Activated CD8-positive, alpha-beta memory T cell treated with anti-CD3 and anti-CD28 coated beads, Interleukin-2, amount 50 U/mL, for 1 hour (primary cell): ENCODE measurements at regions not wholly inside any gene's neighbourhood (a gene's known extent, or its start where the extent isn't known, plus 50 kb on each side); places are given as distances from the start of the nearest gene placed in this dataset.
"Not testable (repeated sequence)": the region's sequence is repeated elsewhere in the genome, so short reads cannot be mapped to it uniquely, and the experiment has no call there.

Experiments
- DNase-seq: peaks from one replicate; pipeline ENCODE4 v3.0.0-alpha.2; 2020; ENCODE audit errors: extremely low read depth

DNA sequence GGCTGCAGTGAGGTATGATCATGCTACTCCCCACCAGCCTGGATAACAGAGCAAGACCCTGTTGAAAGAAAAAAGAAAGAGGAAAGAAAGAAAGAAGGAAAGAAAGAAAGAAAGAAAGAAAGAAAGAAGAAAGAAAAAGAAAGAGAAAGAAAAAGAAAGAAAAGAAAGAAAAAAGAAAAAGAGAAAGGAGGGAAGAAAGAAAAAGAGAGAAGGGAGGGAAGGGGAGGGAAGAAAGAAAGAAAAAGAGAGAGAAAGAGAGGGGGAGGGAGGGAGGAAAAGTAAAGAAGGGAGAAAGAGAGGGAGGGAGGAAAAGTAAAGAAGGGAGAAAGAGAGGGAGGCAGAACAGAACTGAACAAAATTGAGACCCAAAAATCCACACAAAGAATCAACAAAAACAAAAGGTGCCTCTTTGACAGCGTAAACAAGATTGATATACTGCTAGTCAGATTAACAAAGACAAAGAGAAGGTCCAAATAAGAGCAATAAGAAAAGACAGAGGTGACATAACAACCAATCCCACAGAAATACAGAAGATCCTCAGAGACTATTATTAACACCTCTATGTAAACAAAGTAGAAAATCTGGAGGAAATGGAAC lies 293.9 kb upstream of the AMIGO2 start:
- no peak for DNase-seq

DNA sequence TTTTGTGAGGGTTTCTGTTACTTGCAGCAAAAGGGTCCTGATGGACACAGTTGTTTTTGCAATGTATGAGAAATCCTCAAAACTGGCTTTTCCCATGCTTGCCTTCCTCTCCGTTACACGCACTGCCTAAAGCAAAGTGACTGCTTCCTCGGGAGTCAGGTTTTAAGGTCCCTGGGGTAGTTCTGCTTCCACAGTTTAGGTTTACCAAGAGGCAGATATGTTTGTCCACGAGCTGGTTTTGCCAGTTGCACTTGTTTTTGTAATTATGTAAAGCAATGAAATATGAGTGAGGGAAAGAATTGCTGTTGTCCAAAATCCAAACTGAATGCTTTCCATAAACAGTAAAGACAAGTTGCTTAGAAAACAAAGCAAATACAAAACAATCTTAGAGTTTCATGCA lies 290.7 kb upstream of the AMIGO2 start:
- no peak for DNase-seq

DNA sequence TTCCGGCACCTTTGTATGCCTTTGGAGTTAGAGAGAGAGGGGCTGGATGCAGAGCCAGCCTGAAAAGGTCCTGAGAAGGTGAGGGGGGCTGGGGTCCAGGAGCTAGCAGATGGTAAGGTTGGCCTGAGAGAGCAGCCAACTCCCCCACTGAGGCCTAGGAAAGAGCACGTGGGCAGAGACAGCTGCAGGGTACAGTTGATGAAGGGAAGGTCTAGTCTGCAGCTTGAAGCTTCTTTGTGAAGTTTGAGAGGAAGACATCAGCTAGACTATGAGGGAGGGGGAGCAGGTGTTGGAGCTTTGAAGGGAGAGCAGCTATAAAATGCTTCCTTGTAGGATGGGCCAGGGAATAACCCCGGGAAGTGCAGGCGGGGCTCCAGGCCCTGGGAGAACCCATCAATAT lies 289.3 kb upstream of the AMIGO2 start:
- DNase-seq = no peak

DNA sequence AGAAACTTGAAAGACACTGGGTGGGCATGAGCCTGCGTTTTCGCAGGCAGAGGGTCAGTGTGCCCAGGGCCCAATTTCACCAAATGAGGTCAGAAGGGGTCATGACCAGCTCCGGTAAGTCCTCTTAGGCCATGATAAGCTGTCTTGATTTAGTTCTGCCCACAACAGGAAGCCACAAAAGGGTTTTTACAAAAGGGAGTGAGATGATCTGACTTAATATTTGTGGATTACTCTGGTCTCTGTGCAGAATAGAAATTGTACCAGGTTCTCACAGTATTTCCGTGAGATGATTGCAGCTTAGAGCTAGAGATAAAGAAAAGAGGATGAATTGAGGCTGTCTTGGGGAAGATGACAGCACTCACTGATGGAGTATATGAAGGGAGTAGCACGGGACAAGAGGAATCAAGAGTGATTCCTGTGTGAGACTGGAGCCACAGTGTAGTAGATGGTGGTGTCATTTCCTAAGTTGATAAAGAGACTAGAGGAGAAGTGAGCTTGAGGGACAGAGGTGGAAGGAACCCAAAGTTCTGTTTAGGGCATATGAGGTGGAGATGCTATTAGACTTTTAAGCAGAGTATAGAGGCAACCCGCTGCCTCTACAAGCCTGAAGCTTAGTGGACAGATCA lies 288.3 kb upstream of the AMIGO2 start:
- DNase-seq = no peak

DNA sequence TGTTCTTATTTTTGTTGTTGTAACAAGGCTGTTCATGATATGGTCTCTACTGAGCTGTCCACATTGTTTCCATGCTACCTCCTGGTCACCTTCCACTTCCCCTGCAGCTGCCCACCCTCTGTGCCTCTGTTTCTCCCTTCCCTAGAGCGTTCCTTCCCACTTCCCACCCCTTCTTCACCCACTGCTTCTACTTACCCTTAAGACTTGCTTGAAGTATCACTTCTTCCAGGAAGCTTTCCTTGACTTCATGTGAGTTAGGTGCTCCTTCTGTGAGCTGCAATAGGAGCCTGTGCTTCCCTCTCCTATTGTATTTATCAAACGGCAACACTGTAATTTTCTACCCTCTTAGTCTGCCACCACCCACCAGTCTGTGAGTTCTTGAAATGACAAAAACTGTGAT lies 286.8 kb upstream of the AMIGO2 start:
- no peak for DNase-seq

DNA sequence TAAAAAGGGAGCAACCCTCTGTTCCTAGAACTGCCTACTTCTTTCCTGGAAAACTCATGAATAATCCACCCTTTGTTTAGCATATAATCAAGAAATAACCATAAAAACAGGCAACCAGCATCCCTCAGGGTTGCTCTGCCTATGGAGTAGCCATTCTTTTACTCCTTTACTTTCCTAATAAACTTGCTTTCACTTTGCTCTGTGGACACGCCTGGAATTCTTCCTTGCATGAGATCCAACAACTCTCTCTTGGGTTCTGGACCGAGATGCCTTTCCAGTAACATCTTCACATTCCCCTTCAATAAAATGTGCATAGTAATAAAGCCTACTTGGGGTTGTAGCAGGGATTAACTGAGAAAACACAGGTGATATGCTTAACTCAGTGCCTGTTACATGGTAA lies 286.4 kb upstream of the AMIGO2 start:
- no peak for DNase-seq

DNA sequence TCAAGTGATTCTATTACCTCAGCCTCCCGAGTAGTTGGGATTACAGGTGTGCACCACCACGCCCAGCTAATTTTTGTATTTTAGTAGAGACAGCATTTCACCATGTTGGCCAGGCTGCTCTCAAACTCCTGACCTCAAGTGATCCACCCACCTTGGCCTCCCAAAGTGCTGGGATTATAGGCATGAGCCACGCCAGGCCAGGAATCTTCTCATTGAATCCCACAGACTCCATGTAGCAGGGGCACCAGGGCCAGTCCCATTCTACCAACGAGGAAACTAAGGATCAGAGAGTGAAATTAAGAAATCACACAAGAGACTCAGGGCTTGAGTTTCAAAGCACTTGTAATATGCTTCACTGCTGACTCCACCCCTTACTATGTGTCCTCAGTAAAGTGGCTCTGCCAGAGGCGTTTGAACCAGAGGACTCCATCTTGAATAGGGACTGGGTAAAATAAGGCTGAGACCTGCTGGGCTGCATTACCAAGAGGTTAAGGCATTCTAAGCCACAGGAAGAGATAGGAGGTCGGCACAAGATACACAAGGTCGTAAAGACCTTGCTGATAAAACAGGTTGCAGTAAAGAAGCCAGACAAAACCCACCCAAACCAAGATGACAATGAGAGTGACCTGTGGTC lies 285.8 kb upstream of the AMIGO2 start:
- not testable (repeated sequence) for DNase-seq

DNA sequence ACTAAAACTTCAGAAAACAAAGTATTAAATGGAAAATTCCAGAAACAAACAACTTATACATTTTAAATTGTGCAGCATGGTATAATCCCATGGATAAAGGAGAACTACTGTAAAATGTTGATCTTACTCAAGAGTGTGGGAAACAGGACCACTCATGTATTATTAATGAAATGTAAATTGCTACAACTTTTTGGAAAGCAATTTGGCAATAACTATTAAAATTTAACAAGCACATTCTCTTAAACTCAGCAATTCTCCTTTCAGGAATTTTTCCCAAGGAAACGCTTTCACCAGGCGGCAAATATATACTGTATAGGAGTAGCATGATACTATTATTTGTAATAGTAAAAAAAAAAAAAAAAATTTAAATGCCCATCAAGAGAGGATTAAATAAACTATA lies 284.5 kb upstream of the AMIGO2 start:
- no peak for DNase-seq

DNA sequence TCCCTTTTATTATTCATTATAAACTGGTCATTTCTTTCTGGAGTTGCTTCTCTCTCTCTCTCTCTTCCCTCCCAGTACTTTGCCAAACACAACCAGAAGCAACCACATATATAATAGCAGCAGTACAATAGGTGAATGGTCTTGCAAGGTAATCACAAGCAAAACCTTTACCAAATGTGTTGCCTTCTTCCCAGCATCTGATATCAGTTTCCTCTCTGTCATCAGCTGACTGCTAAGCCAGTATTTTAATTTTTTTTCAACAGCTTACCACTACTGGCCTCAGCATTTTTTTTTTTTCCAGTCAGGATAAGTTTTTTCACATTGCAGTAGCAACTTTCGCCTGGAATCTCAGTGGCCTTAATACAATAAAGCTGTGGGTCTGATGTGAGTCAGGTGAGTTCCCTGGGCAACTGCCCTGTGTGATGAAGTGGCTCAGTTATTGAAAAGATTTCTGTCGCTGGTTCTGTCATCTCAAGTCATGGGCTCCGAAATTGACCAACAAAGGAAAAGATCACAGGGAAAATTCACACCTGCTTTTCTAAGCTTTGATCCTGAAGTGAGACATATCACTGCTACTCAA lies 282.5 kb upstream of the AMIGO2 start:
- DNase-seq = no peak

DNA sequence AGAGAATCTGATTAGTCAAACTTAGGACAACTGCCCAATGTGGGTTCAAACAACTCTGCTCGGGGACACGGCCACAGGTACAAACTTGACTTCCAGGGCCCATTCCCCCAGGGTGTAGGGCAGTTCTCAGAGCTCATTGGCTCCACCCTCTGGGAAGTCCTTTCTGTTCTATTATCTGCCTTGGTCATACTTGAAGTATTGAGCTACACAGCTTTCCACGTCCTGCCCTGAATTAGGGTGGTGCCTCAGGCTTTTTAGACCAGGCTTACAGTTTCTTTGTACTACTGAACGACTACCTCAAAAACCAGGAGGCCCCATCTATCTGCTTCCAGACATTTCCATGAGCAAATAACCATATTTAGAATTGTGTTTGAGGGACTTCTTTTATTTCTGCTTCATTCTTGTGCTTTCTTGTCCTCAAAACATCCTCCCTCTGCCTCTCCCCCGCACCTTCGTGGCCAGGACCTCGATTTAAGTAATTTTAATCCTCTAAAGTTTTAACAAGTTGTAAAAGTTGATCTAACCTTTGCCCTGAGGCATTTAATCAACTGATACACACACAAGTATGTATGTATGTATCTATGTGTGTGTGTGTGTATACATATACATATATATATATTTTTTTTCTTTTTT lies 281.7 kb upstream of the AMIGO2 start:
- no peak for DNase-seq

DNA sequence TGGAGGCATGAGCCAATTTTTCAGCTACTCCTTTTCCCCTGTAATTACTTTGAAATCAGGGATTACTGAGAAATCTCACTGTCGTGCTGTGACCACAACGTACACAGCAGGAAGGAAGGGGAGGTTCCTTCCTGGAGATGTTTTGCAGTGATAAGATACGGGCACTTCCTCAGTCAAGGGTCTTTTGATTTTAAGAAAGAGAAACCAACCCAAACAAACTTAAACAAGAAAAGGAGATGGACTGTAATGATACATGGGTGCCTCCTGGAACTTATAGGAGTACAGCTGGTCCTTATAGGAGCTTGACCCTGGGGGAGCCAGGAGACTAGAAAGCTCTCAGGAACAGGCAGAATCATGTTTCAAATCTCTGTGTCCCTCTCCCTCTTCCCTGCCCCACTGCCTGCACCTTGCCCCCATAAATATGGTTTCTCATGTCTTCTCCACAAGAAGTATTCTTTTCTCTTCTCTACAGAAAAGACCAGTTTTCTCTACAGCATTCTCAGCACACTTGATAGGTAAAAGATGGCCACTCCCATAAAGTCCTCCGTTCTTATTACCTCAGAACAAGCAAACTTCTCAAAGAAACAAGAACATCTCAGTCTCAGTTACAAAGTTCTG lies 281.1 kb upstream of the AMIGO2 start:
- DNase-seq = no peak

DNA sequence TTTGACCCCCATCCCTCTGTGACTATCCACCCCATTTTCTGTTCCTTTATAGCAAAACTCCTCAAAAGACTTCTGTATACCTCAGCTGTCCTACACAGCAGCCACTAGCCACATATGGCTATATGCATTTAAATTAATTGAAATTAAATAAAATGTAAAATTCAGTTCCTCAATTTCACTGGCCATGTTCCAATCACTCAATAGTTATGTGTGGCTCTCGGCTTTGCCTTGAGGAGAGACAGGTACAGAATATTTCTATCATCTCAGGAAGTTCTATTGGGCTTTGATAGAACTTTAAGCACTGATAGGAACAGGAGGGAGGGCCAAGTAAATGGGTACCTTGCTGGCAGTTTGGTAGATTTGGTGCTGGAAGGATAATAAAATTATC lies 280.3 kb upstream of the AMIGO2 start:
- DNase-seq = no peak

DNA sequence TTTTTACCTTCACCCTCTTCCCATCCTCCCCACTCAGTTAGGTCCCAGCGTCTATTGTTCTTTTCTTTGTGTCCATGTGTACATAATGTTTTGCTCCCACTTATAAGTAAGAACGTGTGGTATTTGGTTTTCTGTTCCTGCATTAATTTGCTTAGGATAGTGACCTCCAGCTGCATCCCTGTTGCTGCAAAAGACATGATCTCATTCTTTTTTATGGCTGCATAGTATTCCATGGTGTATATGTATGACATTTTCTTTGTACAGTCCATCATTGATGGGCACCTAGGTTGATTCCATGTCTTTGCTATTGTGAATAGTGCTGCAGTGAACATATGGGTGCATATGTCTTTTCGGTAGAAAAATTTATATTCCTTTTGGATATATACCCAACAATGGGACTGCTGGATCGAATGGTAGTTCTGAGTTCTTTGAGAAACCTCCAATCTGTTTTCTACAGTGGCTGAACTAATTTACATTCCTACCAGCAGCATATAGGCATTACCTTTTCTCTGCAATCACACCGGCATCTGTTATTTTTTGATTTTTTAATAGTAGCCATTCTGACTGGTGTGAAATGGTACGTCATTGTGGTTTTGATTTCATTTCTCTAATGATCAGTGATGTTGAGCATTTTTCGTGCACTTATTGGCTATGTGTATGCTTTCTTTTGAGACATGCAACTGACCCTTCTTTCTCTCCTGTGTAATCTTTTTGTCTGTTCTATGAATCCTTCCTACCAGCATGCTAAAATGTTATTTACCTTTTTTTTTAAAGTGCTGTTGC lies 279.7 kb upstream of the AMIGO2 start:
- DNase-seq = no peak

DNA sequence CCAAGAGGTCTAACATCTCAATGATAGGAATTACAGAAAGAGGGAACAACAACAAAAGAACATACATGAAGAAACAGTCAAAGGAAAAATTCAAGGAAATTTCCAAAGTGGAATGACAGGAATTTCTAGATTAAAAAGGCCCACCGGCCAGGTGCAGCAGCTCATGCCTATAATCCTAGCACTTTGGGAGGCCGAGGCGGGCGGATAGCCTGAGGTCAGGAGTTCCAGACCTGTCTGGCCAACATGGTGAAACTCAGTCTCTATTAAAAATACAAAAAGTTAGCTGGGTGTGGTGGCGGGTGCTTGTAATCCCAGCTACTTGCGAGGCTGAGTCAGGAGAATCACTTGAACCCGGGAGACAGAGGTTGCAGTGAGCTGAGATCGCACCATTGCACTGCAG lies 277.2 kb upstream of the AMIGO2 start:
- DNase-seq = not testable (repeated sequence)

DNA sequence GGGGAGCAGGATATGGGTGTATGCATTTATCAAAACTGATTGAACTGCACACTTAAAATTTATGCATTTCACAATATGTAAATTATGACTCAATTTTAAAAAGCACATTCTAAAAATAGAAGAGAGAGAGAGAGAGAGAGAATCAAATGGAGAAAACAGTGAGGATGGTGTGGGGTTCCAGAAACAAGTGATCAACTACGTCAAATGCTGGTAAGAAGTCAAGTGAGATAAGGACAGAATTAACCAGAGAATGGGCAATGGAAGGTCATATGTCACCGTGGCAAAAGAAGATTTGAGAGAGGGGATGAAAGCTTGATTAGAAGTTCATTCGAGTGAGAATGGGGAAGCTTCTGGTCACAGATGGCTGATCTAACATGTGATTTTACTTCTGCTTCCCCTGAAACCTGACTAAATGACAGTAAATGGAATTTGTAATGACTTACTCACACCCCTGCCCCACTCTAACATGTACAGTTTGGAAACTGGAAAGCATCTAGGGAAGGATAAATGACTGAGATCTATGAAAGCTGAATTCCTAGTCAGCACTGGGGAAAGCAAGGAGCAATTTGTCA lies 276.5 kb upstream of the AMIGO2 start:
- DNase-seq = no peak

DNA sequence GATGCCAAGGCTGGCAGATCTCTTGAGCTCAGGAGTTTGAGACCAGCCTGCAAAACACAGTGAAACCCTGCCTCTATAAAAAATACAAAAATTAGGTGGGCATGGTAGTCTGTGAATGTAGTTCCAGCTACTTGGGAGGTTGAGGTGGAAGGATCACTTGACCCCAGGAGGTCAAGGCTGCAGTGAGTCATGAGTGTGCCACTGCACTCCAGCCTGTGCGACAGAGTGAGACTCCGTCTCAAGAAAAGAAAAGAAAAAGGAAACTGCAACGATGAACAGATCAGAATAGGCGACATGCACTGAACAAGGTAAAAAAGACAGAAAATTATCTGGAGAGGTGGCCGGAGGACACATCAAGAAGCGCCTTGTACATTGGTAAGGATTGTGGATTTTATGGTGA lies 273.7 kb upstream of the AMIGO2 start:
- no peak for DNase-seq

DNA sequence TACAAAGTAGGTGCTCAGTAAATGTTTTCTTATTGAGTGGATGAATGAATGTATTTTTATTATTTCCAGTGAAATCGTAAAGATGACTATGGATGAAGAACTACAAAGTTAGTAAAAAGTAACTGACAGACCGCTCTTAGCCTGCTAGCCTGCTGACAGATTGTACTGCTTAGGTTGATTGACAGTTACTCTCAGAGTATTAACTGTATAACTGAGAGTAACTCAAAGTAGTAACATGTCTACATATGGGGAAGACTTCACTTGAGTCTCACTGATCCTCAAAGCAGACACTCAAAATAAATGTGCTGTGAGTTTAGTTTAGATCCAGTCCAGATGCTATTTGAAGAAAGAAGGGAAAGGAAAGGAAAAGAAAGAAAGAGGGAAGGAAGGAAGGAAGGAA lies 272.3 kb upstream of the AMIGO2 start:
- no peak for DNase-seq

DNA sequence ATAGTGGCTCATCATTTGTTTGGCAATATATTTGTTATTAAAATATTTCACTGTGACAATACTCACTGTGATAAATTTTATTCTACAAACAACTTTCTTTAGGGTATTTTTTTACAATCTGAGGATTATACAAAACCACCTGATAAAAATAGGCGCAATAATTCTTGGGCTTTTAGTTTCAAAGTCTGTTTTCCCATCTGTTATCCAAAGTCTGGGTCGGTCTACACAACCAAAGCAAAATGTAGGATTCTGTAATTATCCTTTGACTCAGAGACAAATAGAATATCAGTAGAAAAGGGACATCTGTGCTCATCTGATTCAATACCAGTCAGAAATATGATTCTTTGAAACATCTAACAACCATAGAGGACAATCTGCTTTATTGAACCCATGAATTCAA lies 271.8 kb upstream of the AMIGO2 start:
- no peak for DNase-seq

DNA sequence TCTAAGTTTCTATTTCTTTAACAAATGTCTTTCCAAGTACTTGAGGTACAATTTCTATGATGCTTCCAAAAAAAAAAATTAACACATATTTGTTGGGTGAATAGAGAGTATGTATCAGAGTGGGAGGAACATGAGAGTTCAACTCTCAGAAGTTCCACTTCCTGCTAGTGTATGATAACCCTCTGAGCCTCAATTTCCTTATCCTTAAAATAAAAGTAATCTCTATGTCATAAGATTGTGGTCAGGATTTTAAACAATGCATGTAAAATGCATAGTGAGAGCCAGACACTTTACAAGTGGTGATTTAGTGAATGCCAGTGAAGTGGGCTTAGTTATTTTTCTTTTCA lies 270.3 kb upstream of the AMIGO2 start:
- no peak for DNase-seq

DNA sequence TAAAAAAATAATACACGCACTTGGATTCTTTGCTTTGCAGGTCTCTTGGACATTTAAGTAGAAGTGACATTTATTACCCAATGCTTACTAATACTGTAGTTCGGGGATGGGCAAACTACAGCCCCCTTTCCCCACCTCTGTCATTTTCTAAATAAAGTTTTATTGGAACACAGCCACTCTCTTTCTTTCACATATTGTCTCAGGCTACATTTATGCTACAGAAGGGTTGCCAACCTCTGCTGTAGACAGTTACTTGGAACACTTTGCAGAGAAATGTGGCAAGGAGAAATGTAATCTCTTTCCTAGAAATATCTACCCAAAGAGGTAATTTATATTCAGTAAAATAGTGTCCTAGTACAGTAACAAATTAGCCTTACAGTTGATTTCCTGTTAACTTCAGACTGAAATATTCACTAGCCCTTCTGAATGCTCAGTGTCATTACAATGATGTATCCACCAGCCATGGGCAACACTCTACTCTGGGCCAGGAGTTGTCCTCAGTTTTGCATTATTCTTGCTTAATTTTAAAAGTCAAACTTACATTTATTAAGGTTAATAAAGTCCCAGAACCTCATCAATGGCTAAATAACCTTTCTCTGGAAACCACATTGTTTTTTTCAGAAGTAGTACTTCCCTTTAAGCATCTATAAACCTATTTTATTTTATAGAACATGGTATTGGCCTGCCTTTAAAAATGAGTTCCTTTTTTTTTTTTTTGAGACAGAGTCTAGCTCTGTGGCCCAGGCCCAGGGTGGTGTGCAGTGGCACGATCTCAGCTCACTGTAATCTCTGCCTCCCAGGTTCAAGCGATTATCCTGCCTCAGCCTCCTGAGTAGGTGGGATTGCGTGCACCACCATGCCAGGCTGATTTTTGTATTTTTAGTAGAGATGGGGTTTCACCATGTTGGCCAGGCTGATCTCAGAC lies 269.6 kb upstream of the AMIGO2 start:
- no peak for DNase-seq
